ENCODE measurements at regions not wholly inside any gene's neighbourhood (a gene's known extent, or its start where the extent isn't known, plus 50 kb on each side); places are given as distances from the start of the nearest gene placed in this dataset.

DNA sequence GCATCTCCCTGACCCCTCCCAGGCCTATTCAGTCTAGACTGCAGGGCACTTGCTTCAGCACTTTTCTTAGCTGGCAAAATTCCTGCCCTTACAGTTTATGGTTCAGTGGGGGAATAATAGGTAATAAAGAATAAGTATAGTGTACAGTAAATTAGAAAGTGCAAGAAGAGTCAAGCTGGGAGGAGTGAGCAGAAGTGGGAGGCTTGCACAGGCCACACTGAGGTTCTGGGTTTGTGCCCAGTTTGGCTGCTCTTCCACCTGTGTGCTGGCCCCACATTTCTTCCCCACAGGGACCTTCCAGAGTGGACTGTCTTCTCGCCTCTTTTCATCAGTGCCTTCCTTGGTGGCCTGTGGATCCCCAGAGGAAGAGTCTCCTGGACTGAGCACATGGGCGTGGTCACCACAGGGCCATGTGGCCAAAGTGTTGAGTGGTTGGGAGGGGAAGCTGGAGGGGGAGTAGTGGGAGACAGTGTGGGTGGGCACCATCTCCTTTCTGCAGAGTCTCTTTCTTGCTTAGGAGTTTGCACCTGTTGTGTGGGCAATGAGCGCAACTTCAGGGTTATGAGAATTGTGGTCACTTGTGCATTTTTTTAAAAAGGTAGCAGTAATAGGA lies 128.6 kb upstream of the ZSWIM2 start:
- H3K27ac ChIP-seq (ENCODE audit: low read depth in 2 of 2, low read length in 2 of 2): no peak overlapping the region
- FAIRE-seq: no peak
- no peak overlapping the region for H3K4me3 ChIP-seq (ENCODE audit: low read length in 3 of 3)
- no peak for DNase-seq
- H3K36me3 ChIP-seq (ENCODE audit: control insufficient read depth in 2 of 3, insufficient read depth in 3 of 3, low read length in 3 of 3): no peaks in the 10 kb centered on the region
- no peaks in the 10 kb centered on the region for H3K27me3 ChIP-seq (ENCODE audit: control insufficient read depth, insufficient read depth, low read length)
- TF ChIP-seq, protein P1, sequence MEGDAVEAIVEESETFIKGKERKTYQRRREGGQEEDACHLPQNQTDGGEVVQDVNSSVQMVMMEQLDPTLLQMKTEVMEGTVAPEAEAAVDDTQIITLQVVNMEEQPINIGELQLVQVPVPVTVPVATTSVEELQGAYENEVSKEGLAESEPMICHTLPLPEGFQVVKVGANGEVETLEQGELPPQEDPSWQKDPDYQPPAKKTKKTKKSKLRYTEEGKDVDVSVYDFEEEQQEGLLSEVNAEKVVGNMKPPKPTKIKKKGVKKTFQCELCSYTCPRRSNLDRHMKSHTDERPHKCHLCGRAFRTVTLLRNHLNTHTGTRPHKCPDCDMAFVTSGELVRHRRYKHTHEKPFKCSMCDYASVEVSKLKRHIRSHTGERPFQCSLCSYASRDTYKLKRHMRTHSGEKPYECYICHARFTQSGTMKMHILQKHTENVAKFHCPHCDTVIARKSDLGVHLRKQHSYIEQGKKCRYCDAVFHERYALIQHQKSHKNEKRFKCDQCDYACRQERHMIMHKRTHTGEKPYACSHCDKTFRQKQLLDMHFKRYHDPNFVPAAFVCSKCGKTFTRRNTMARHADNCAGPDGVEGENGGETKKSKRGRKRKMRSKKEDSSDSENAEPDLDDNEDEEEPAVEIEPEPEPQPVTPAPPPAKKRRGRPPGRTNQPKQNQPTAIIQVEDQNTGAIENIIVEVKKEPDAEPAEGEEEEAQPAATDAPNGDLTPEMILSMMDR (IDR thresholded peaks at IDR 0.05; ENCODE audit: borderline replicate concordance, extremely low read depth, insufficient read depth): no peak
- intact Hi-C loops (cut with DNase I): no loop called here
- H3K4me1 ChIP-seq (ENCODE audit: control insufficient read depth in 2 of 3, insufficient read depth in 2 of 3, low read depth in 1 of 3, low read length in 3 of 3): no peaks in the 10 kb centered on the region
- H3K9me3 ChIP-seq (ENCODE audit: control insufficient read depth in 2 of 3, insufficient read depth in 1 of 3, low read length in 3 of 3): no peaks in the 10 kb centered on the region
- H3K9ac ChIP-seq (ENCODE audit: low read length in 3 of 3): no peak overlapping the region

DNA sequence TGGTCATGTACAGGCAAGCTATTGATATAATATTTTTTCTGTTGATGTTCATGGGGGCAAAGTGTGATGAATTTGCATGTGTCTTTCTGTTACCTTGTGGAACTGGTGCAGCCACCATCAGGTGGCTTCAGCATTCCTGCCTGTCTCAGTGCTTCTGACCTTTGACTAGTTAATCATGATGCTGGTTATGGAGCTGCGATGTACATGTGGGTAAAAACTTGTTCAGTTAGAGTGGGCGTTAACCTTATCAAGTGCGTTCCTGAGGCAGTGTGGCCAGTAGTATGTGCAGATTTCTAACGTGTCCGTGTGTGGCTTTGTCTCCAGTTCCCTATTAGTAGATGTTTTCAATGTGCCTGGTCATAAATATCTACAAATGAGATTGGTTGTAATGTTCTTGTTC lies 127.4 kb upstream of the ZSWIM2 start:
- TF ChIP-seq, protein P1 (IDR thresholded peaks at IDR 0.05; ENCODE audit: borderline replicate concordance, extremely low read depth, insufficient read depth): no peak
- intact Hi-C loops (cut with DNase I): no loop called here
- Histone ChIP-seq H3K9ac (ENCODE audit: low read length in 3 of 3) (no peak overlapping the region), H3K4me1 (ENCODE audit: control insufficient read depth in 2 of 3, insufficient read depth in 2 of 3, low read depth in 1 of 3, low read length in 3 of 3) (no peaks in the 10 kb centered on the region), H3K4me3 (ENCODE audit: low read length in 3 of 3) (no peak overlapping the region), H3K27ac (ENCODE audit: low read depth in 2 of 2, low read length in 2 of 2) (no peak overlapping the region), H3K27me3 (ENCODE audit: control insufficient read depth, insufficient read depth, low read length) (no peaks in the 10 kb centered on the region), H3K36me3 (ENCODE audit: control insufficient read depth in 2 of 3, insufficient read depth in 3 of 3, low read length in 3 of 3) (no peaks in the 10 kb centered on the region), H3K9me3 (ENCODE audit: control insufficient read depth in 2 of 3, insufficient read depth in 1 of 3, low read length in 3 of 3) (no peaks in the 10 kb centered on the region)
- DNase-seq (no peak), FAIRE-seq (no peak)

DNA sequence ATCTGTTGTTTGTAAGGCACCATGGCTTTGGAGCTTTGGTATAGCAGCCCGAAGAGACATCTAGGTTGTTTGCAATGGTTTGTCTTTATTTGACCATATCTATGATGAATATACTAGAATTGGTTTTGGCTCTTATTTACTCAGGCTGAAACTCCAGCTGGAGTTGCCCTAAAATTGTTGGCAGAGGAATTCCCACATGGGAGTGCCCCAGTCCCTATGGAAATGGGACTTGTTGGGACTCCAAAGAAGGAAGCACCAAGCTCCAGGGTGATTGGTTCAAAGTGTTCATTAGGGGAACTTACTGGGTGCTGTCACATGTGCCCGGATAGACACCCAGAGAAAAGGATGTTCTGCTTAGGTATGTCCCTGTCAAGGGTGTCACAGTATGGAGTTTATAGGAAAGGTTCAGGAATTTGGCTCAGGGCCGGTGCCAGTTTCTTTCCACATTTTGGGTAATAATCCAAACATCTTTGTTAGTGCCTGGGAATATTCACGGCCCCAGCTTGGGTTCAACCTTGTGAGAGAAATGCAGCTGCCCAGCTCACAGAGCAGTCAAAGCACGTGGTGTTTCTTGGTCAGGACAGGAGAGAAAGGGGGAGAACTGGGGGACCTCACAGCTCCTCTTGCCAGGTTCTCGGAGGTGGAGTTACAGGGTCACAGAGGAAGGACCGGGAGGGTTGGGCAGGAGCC lies 123.5 kb upstream of the ZSWIM2 start:
- Histone ChIP-seq H3K9ac (ENCODE audit: low read length in 3 of 3) (no peak overlapping the region), H3K27me3 (ENCODE audit: control insufficient read depth, insufficient read depth, low read length) (no peaks in the 10 kb centered on the region), H3K36me3 (ENCODE audit: control insufficient read depth in 2 of 3, insufficient read depth in 3 of 3, low read length in 3 of 3) (no peaks in the 10 kb centered on the region), H3K4me1 (ENCODE audit: control insufficient read depth in 2 of 3, insufficient read depth in 2 of 3, low read depth in 1 of 3, low read length in 3 of 3) (no peaks in the 10 kb centered on the region), H3K27ac (ENCODE audit: low read depth in 2 of 2, low read length in 2 of 2) (no peak overlapping the region), H3K9me3 (ENCODE audit: control insufficient read depth in 2 of 3, insufficient read depth in 1 of 3, low read length in 3 of 3) (no peaks in the 10 kb centered on the region), H3K4me3 (ENCODE audit: low read length in 3 of 3) (no peak overlapping the region)
- intact Hi-C loops (cut with DNase I): no loop called here
- no peak for FAIRE-seq
- TF ChIP-seq, protein P1 (IDR thresholded peaks at IDR 0.05; ENCODE audit: borderline replicate concordance, extremely low read depth, insufficient read depth): no peak
- no peak for DNase-seq

Measured in kidney (tissue), 13 donors.